ENCODE measurements at regions not wholly inside any gene's neighbourhood (a gene's known extent, or its start where the extent isn't known, plus 50 kb on each side); places are given as distances from the start of the nearest gene placed in this dataset.
"Not testable (repeated sequence)": the region's sequence is repeated elsewhere in the genome, so short reads cannot be mapped to it uniquely, and the experiment has no call there.

GRCh38 chr16:29226782-29227181, 179.7 kb downstream of the NPIPB11 start:
- POLR2A ChIA-PET: no interaction called here
- TF ChIP-seq, protein P1, sequence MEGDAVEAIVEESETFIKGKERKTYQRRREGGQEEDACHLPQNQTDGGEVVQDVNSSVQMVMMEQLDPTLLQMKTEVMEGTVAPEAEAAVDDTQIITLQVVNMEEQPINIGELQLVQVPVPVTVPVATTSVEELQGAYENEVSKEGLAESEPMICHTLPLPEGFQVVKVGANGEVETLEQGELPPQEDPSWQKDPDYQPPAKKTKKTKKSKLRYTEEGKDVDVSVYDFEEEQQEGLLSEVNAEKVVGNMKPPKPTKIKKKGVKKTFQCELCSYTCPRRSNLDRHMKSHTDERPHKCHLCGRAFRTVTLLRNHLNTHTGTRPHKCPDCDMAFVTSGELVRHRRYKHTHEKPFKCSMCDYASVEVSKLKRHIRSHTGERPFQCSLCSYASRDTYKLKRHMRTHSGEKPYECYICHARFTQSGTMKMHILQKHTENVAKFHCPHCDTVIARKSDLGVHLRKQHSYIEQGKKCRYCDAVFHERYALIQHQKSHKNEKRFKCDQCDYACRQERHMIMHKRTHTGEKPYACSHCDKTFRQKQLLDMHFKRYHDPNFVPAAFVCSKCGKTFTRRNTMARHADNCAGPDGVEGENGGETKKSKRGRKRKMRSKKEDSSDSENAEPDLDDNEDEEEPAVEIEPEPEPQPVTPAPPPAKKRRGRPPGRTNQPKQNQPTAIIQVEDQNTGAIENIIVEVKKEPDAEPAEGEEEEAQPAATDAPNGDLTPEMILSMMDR (IDR thresholded peaks at IDR 0.05; ENCODE audit: control extremely low read depth, extremely low read depth, low read depth, missing control alignments): no peak
- no peak for DNase-seq (ENCODE audit: extremely low spot score)
- CTCF ChIA-PET: no interaction called here

DNA sequence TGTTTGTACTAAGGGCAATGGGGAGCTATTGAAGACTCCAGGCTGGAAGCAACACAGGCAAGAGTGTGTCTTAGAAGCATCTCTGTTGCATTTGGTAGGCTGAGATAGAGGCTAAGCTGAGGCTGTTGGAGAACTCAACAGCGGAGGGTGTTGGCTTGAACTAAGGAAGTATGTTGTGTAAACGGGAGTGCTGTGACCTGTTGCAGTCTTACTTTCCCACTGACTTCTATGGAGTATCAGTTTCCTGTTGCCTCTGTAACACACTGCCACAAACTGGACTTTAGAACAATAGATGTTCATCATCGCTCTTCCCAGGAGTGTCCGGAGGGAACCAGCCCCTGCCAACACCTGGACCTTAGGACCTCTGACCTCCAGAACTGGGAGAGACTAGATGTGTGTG, 181.8 kb downstream of the NPIPB11 start:
- CTCF ChIA-PET; POLR2A ChIA-PET; DNase-seq (ENCODE audit: extremely low spot score): not testable (repeated sequence)

GRCh38 chr16:29222615-29223014, 183.9 kb downstream of the NPIPB11 start:
- CTCF ChIA-PET; POLR2A ChIA-PET; DNase-seq (ENCODE audit: extremely low spot score): not testable (repeated sequence)

- CTCF ChIA-PET; POLR2A ChIA-PET; DNase-seq (ENCODE audit: extremely low spot score): not testable (repeated sequence)
These were observed 184.5 kb downstream of the NPIPB11 start for GRCh38 chr16:29222008-29222407.

DNA sequence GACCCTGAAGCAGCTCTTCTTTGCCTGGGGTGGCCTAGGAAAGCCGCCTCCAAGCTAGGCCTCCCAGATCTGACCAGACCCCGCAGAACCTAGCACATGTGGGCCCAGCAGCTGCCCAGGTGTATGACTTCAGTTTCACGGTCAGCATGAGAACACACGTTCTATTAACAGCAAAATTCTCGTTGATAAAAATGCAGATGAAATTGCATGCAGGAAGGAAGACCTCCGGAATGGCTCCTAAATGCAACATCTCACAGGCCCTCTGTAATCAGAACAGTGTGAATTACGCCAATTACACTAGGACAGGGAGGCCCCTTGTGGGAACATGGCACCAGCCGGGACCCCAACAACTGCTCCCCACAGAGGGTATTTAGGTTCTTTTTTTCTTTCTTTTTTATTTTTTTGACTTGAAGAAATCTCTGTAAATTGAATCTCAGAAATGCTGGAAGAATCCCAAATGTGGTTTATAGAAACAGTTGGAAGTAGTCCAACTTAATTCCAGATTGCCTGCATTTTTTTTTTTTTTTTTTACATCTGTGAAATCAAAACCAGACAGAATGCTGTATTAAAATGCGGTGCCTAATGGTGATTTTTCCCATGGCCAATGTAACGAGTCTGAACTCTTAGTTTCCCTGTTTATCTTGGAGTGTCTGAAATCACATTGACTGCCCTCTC, 185.1 kb downstream of the NPIPB11 start:
- POLR2A ChIA-PET; CTCF ChIA-PET; DNase-seq (ENCODE audit: extremely low spot score): not testable (repeated sequence)

DNA sequence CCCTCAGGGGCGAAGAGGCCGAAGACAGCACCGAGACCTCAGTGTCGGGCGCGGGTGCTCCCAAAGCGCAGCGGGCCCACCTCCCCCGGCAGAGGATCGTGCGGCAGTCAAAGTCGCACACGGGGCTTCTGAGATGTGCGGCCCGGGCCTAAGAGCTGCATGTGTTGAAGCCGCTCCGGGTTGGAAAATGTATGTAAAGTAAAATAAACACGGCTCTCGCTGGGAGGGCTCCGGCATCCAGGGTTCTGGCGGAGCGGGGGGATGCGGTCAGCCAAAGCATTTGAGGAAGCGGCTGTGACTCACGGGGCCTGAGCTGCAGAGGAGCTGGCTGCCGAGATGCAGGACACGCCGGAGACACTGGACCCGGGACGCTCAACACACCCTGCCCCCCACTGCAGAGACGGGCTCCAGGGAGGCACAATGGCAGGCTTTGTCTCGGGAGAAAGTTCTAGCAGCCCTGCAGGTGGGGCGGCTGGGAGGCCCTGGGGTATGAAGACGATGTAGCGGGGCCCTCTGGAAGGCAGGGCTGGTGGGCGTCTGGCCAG, 185.8 kb downstream of the NPIPB11 start:
- DNase-seq (ENCODE audit: extremely low spot score); CTCF ChIA-PET; POLR2A ChIA-PET: not testable (repeated sequence)

GRCh38 chr16:29219966-29220646, 186.4 kb downstream of the NPIPB11 start:
- CTCF ChIA-PET; DNase-seq (ENCODE audit: extremely low spot score); POLR2A ChIA-PET: not testable (repeated sequence)

DNA sequence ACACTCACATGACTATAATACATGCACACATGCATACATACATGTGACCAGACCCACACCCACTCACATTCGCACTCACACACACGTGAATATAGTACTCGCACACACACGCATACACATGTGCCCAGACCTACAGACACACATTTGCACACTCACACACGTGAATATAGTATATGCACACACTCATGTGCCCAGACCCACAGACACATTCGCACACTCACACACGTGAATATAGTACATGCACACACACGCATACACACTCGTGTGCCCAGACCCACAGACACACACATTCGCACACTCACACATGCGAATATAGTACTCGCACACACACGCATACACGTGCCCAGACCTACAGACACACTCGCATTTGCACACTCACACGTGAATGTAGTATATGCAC, 186.9 kb downstream of the NPIPB11 start:
- CTCF ChIA-PET; DNase-seq (ENCODE audit: extremely low spot score); POLR2A ChIA-PET: not testable (repeated sequence)

GRCh38 chr16:29218649-29219048, 187.9 kb downstream of the NPIPB11 start:
- CTCF ChIA-PET; DNase-seq (ENCODE audit: extremely low spot score); POLR2A ChIA-PET: not testable (repeated sequence)

DNA sequence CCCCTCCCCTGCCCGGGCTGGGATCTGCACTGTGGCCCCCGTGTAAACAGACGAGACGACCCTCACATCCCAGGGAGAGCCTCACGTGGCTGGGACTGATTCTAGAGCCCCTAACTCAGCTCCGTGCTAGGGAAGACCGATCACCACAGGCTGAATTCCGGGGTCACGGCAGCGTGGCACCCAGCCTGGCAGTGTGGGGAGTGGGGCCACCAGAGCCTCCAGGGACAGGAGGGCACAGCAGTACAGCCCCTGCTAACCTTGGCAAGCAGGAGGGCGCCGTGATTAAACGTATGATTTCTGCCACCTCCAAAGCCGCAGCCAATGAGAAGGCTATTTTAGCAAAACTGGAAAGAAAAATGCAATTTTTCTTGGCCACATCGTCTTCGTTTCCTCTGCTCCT, 188.3 kb downstream of the NPIPB11 start:
- POLR2A ChIA-PET; CTCF ChIA-PET; DNase-seq (ENCODE audit: extremely low spot score): not testable (repeated sequence)

DNA sequence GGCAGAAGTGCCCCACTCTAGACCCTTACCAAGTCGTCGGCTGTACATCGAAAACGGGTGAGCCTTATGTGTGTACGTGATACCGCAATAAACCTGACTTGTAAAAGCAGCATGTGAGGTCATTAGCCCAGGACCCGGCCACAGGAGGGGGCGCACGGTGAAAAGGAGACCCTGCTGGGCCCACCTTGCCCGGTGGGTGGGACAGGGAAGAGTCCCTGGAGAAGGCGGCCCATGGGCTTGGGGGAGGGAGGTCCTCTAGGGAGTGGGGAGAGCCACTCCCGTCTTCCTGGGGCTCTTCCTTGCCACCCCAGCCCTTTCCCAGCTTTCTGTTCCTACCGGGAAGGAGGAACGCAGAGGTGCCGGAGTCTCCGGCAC, 188.8 kb downstream of the NPIPB11 start:
- CTCF ChIA-PET; POLR2A ChIA-PET; DNase-seq (ENCODE audit: extremely low spot score): not testable (repeated sequence)

- CTCF ChIA-PET; POLR2A ChIA-PET; DNase-seq (ENCODE audit: extremely low spot score): not testable (repeated sequence)
These were observed 189.3 kb downstream of the NPIPB11 start for GRCh38 chr16:29217104-29217751.

- DNase-seq (ENCODE audit: extremely low spot score); CTCF ChIA-PET; POLR2A ChIA-PET: not testable (repeated sequence)
These were observed 192.7 kb downstream of the NPIPB11 start for GRCh38 chr16:29213770-29214169.

DNA sequence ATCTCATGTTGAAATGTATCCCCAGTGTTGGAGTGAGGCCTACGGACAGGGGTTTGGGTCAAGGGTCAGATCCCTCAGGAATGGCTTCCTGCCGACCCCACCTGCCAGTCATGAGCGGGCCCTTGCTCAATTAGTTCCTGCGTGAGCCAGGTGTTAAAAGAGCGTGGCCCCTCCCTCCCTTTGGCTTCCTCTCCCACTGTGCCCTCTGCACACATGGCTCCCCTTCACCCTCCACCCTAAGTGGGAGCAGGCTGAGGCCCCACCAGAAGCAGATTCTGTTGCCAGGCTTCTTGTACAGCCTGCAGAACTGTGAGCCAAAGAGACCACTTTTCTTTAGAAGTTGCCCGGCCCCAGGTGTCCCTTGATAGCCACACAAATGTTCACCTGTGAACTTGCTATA, 193.3 kb downstream of the NPIPB11 start:
- CTCF ChIA-PET; POLR2A ChIA-PET; DNase-seq (ENCODE audit: extremely low spot score): not testable (repeated sequence)

DNA sequence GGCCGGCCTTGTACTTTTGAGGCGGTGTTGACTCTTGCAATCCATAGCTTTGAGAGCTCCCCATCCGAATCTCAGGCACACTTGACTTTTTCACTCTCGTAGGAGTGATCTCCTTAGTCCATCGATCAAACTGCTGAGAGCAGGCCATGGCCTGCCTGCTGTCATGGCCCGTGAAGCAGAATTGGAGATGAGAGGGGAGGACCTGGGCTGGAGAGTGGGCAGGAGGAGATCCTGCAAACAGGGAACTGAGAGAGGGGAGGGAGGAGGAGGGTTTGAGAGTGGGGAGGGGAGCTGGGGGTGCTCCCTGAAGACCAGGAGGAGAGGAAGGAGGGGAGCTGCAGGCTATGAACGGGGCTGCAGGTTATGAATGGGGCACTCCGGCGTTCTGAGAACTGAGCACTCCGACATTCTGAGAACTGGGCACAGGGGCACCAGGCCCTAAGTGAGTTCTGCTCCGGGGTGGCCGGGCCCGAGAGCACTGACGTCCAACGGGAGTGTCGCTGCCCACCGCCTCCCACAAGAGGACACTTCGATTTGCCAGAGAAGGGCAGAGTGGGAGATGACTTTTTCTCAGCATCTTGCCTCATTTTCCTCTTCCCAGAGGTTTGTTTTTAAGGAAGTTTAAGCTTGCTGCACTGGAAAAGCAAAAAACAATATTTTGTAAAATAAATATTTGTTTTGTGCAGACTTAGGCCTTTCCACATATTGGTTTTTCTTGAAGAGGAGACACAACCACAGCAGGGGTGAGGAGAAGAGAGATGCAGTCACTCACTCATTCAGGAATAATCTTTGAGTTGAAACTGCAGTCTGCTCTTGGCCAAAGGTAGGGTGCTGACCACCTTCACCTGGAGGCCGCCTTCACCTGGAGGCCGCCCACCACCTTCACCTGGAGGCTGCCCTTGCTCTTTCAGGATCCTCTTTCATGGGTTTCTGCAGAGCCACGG, 194.2 kb downstream of the NPIPB11 start:
- POLR2A ChIA-PET; DNase-seq (ENCODE audit: extremely low spot score); CTCF ChIA-PET: not testable (repeated sequence)

GRCh38 chr16:29211456-29211855, 195.1 kb downstream of the NPIPB11 start:
- CTCF ChIA-PET; POLR2A ChIA-PET; DNase-seq (ENCODE audit: extremely low spot score): not testable (repeated sequence)

Data from GM10248 (cell line).